ENCODE measurements at regions not wholly inside any gene's neighbourhood (a gene's known extent, or its start where the extent isn't known, plus 50 kb on each side); places are given as distances from the start of the nearest gene placed in this dataset.

GRCh38 chr13:79913141-79913827 lies 427.6 kb downstream of the SPRY2 start:
- TF ChIP-seq, protein P1, sequence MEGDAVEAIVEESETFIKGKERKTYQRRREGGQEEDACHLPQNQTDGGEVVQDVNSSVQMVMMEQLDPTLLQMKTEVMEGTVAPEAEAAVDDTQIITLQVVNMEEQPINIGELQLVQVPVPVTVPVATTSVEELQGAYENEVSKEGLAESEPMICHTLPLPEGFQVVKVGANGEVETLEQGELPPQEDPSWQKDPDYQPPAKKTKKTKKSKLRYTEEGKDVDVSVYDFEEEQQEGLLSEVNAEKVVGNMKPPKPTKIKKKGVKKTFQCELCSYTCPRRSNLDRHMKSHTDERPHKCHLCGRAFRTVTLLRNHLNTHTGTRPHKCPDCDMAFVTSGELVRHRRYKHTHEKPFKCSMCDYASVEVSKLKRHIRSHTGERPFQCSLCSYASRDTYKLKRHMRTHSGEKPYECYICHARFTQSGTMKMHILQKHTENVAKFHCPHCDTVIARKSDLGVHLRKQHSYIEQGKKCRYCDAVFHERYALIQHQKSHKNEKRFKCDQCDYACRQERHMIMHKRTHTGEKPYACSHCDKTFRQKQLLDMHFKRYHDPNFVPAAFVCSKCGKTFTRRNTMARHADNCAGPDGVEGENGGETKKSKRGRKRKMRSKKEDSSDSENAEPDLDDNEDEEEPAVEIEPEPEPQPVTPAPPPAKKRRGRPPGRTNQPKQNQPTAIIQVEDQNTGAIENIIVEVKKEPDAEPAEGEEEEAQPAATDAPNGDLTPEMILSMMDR (IDR thresholded peaks at IDR 0.05): no peak
- no peak for TF ChIP-seq POLR2A (IDR thresholded peaks at IDR 0.05)
